Fibroblast of pulmonary artery (primary cell): ENCODE measurements at regions not wholly inside any gene's neighbourhood (a gene's known extent, or its start where the extent isn't known, plus 50 kb on each side); places are given as distances from the start of the nearest gene placed in this dataset.

Source experiments
- DNase-seq: peaks from one replicate; pipeline ENCODE4 v3.0.0-alpha.2; 2010; ENCODE audit warnings: low read depth
- H3K4me3 ChIP-seq: replicated peaks from 2 replicates; pipeline ENCODE4 v1.5.1; 2011; ENCODE audit warnings: low read depth, mild to moderate bottlenecking, control low read depth, low read length, moderate library complexity
- TF ChIP-seq, protein P1 (sequence below): IDR thresholded peaks from 2 replicates; pipeline ENCODE4 v1.5.1; 2011; ENCODE audit warnings: mild to moderate bottlenecking, control low read depth, low read length, inconsistent platforms; ENCODE audit errors: missing control alignments

DNA sequence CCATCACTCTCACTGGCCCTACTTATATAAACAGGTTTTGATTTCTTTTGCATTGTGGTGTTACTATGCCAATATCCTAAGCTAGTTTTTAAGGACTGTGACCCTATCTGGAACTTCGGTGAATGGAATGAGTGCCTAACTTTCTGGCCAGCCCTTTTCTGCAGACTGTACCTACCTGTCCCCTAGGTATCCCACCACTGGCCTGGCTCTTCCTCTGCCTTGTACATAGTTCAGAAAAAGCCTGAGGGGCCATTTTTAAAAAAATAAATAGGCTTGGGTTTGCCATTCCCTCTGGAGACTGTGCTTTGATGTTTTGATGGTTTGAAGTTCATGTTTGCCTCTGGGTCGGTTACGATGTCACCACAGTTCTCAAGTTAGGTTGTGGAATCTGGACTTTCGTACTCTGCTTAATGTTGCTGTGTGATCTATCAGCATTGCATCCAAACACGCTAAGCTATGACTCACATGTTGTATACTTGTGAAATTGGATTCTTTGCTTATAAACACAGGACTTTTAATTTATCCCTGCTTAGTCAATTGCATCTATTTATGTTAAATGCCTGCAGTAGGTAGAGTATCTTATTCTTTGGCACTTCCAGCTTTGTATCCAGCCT is 182.0 kb downstream of the ANKRD50 start:
- TF ChIP-seq, protein P1, sequence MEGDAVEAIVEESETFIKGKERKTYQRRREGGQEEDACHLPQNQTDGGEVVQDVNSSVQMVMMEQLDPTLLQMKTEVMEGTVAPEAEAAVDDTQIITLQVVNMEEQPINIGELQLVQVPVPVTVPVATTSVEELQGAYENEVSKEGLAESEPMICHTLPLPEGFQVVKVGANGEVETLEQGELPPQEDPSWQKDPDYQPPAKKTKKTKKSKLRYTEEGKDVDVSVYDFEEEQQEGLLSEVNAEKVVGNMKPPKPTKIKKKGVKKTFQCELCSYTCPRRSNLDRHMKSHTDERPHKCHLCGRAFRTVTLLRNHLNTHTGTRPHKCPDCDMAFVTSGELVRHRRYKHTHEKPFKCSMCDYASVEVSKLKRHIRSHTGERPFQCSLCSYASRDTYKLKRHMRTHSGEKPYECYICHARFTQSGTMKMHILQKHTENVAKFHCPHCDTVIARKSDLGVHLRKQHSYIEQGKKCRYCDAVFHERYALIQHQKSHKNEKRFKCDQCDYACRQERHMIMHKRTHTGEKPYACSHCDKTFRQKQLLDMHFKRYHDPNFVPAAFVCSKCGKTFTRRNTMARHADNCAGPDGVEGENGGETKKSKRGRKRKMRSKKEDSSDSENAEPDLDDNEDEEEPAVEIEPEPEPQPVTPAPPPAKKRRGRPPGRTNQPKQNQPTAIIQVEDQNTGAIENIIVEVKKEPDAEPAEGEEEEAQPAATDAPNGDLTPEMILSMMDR = no peak
- H3K4me3 ChIP-seq = no peak overlapping the region
- DNase-seq = no peak

DNA sequence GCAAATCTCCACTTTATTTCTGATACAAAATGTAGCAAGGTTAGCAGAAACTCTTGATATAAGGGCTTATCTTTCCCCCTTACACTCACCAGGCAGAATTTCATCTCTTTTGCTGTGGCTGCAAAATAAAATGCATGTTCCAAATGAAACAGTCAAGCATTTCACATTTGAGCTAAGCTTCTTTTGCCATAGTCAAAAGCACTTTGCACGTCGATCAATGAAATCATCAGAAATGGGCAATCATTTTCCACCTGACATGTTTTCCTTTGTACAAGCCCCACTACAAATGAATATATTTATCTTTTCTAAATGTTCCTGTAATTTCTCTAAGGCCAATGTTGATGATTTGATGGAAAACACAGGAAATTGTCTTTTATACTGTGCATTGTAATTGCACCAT is 178.4 kb downstream of the ANKRD50 start:
- TF ChIP-seq, protein P1 = no peak
- H3K4me3 ChIP-seq = no peak overlapping the region
- no peak for DNase-seq

DNA sequence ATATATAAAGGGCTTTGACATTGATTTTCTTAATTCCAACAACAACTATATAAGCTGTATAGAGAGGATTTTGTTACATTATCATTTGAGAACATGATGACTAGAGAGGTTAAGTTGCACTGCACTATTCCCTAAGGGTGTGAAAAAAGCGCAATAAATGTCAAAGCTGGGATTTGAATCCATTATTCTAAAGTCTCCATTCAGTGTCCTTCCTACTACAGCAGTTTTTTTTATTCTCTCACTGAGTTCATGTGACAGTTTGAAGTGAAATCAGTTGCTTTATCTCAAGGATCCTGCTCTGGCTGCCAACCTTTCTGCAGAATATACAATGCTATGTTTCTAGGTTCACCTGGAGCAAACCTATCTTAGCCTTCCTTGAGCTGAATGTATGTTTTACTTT is 177.5 kb downstream of the ANKRD50 start:
- DNase-seq = no peak
- TF ChIP-seq, protein P1 = no peak
- no peak overlapping the region for H3K4me3 ChIP-seq

DNA sequence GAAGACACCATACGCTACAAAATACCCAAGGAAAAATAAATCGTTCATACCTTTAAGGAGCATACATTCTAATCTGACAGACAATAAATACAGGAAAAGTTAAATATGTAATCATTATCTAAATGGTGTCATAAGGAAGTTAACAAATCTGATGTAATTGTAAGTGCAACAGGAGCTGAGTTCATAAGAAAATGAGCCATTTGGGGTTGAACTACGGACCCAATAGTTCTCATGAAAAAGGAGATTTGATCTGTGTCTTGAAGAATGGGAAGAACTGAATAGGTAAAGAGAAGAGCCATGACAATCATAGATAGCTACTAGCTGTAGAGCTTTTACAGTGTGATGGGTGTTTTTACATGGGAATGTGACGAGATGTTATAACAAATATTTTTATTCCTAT is 175.6 kb downstream of the ANKRD50 start:
- TF ChIP-seq, protein P1 = no peak
- H3K4me3 ChIP-seq = no peak overlapping the region
- DNase-seq = no peak

DNA sequence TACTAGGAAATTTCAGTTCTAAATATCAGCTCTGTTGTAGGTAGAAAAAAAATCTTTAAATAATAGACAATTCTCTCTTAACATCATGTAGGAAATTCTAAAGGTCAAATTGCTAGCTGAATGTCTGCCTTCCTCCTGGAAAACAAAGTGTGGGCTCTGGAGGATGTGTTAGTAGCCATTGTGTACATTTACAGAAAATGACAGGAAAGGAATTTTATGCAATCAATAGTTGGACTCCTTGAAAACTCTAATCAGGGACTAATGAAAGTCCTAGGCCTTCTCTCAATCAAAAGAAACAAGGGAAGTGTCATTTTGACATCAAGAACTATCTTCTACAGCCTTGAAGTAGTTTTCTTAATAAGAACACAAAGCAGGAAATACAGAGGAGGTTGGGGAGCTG is 174.6 kb downstream of the ANKRD50 start:
- no peak overlapping the region for H3K4me3 ChIP-seq
- TF ChIP-seq, protein P1 = no peak
- DNase-seq = no peak

DNA sequence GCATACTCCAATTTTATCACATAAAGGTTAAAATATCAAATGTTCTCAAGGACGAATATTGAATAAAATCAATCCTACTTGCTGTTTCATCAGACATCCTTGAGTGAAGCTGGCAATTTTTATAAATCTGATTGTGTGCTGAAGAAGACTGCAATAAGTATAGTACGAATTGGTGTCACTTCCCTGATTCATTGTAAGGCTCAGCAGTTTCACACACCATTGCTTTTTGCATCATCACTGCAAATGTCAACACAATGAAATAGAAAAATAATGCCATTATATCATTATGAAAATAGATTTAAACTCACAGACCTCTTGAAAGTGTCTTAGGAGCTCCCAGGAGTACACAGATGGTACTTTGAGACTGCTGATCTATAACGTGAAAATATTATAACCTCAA is 172.5 kb downstream of the ANKRD50 start:
- TF ChIP-seq, protein P1 = no peak
- DNase-seq = no peak
- no peak overlapping the region for H3K4me3 ChIP-seq

DNA sequence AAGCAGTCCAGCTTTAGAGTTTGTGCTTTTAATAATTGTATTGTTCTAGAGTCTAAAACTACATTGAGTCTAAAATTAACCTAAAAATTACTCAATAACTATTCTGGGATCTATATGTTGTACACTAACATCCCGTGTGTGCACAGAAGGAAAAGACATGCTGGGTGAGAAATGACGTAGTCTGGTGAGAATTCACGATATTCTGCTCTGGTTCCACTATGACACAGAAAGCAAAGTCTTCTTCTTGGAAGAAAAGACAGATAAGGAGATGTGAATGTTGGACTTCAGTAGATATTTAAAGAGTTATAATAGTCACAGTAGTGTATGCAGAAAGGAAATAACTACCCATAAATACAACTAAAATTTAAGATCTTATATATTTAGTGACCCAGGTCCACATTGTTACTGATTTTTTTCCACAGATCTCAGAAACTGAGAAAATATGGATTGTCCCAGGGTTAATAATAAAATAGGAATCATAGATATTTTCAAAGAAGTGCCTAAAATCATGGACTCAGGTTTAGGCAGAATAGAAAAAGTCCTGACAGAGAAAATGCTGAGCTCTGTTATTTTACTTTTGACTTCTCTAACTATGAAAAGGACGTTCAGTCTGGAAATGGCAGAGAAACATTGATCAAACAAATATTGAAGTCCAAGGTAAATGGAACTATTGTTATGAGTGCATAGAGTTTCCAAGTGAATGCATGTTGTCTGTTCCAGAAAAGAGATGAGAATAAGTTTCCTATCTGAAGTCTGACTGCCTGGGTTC is 170.7 kb downstream of the ANKRD50 start:
- H3K4me3 ChIP-seq = no peak overlapping the region
- TF ChIP-seq, protein P1 = no peak
- DNase-seq = no peak
